HG02763 (cell line): ENCODE measurements at regions not wholly inside any gene's neighbourhood (a gene's known extent, or its start where the extent isn't known, plus 50 kb on each side); places are given as distances from the start of the nearest gene placed in this dataset.
"Not testable (repeated sequence)": the region's sequence is repeated elsewhere in the genome, so short reads cannot be mapped to it uniquely, and the experiment has no call there.

Source experiments
- ATAC-seq: cut with Tn5 transposase; IDR thresholded peaks from one replicate; pipeline ENCODE4 v1.9.1; 2021; ENCODE audit warnings: mild to moderate bottlenecking, moderate library complexity; ENCODE audit not compliant: unreplicated experiment

DNA sequence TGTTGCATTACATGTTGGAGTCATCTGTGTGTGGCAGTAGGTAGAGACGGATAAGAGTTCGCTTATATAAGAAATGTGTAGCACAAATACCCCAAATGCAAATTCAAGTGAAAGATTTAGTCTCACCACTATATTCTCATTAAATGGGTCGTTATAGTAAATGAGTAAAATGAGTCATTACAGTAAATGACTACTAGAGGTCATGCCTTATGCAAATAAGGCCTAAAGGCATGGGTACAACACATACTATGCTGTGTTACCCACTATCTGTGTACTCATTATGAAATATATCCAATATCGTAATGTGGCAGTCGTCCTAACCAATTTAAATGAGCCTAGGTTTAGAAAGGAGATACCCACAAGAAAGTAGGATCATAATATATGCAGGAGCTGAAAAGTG is 1603.1 kb downstream of the C4orf33 start:
- ATAC-seq = no peak

DNA sequence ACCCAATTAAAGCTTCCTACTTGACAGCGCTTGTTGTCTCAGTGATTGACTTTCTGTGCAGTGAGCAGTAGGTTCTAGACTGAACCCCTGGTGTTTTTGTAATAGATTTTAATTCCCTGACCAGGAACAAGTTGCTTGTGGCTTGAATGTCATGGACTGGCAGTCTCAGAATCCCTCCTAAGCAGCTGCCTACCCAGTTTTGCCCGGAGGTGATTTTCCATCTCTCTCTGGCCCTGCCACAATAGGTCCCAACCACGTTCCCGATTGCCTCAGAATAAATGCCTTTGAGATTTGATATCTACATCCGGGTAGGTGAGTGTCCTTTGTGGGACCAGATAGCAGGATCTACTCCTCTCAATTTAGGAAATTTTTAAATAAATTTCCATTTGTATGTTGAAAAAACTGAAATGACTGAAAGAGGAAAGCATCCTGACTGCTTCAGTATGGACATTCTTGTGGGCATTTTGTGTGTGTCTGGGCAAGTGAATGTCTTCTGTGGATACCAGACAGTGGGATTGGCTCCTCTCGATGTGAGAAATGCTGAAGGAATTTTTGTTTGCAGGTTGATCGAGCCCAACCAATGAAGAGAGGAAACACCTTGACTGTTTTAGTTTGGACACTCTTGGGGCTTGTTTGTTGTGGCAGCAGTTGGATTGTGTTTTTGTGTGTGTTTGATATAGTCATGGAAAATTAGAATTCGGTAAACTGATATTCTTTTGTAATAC is 1607.4 kb downstream of the C4orf33 start:
- ATAC-seq = no peak

DNA sequence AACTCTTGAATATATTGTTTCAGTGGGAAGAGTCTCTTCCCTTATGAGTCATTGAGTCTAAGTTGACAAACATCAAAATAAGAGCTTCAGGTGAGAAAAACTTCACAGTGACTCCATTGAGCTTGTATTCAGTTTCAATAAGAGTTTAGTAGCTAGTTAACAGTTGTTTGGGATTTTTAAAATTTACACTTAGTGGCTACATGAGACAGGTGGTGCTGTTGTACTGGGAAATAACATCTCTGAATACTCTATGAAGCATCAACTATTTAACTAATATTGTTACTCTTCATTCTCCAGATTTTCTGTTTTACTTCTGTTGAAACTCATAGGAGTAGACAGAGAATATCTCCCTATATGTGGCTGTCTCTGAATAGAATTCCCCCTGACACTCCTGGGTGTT is 1609.1 kb downstream of the C4orf33 start:
- ATAC-seq = no peak

DNA sequence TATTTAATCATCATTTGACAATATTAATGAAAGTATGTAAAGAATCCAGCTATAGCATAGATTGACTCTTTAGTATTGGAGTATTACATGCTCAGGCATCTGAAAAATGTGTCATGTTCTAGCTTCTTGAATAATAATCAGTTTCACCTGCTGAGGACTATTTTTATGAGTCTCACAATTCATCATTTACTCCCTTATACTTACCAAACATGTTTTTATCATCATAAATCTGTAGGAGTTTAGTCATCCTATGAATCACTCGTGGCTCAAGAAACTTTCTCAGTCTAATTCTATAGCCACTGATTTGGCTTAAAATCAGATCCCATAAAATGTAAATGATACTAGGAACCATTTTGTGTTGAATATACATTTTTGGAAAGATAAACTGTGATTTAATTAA is 1616.1 kb downstream of the C4orf33 start:
- no peak for ATAC-seq

DNA sequence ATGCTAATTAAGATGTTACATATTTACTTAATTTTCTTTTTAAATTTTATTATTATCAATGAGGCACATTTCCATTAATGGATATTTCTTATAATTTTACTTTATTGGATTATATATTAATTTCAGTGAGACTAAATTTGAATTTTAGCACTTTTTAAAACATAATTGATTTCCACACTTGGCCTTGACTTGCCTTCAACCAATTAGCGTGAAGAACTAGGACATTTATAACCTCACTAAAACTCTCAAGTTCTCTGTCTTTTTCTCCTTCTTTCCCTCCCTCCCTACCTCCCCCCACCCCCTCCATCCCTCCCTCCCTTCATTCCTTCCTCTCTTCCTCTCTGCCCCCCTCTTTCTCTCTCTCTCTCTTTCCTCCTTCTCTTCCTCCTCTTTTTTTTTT is 1618.1 kb downstream of the C4orf33 start:
- no peak for ATAC-seq

DNA sequence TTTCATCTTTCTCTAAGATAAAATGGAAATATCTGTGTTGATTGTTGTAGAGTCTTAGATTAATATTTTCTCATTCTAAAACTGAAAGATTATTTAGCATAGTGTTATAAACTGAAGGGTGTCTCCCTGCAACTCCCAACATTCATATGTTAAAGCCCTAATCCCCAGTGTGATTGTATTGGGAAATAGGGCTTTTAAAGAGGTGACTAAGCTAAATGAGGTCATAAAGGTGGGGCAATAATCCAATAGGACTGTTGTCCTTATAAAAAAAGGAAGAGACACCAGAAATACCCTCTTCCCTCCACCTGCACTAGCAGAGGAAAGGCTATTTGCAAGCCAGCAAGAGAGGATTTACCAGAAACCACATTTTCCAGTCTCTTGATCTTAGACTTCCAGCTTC is 1626.4 kb downstream of the C4orf33 start:
- ATAC-seq = no peak

DNA sequence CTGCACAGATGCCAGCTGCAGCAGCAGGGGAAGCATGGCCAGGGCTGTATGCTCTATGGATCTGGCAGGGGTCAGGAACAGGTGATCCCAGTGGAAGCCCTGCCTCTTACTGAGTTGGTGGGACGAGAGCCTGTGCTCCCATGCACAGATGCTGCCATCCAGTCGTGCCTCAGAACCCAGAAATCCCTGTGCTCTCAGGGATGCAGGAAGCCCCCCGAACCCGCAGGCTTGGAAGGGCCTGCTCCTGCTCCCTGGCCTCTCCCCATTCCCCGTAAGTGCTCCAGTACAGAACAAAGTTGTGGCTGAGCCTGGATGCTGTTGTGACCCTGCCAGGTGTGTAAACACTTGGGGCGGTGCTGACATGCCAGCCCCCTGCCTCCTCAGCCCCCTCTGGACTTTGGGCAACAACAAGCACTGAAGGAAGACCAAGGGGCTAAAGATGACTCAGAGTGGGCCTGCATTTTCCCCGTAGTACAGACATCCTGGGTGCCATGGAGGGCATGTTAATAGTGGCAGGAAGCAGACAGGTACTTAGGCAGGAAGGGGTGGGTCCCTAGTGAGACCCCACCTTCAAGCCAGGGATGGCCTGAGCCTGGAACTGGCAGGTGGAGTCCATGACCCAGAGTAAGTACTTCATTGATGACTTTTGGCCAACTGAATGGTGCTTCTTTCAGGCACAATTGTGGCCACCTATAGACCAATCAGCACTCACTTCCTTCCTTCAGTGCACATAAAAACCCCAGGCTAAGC is 1640.7 kb downstream of the C4orf33 start:
- no peak for ATAC-seq

DNA sequence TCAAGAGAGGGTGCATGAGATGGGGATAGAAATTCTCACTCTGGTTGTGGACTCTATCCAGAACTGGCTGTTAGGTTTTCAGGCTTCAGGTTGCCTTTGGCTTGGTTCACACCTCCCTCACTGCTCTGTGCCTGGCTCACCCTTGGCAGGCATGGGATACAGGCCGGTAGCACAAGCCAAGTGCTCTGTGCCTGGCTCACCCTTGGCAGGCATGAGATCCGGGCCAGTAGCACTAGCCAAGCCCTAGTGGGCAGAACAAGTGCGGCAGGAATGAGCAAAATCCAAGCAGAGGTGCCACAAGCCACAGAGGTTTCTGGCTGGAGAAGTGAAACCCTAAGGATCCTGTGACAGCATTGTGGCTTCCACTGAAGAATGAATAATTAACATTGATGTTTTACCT is 1642.3 kb downstream of the C4orf33 start:
- ATAC-seq = no peak

DNA sequence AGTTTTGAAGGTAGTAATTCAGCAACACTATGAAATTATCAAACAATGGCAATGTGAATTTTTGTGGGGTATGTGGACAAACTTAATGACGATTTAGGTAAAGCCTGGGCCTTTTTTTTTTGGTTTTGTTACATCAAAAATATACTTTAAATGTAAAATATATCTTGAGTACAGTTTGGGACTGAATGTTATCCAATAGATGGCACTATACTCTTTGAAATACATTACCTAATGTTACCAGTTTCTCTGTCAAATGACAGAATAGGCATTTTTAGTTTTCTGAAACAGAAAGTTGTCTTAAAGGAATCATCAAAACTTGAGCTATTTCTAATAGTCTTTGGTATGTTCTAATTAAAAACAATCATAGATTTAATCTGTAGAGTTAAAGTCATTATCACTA is 1651.9 kb downstream of the C4orf33 start:
- ATAC-seq = no peak

DNA sequence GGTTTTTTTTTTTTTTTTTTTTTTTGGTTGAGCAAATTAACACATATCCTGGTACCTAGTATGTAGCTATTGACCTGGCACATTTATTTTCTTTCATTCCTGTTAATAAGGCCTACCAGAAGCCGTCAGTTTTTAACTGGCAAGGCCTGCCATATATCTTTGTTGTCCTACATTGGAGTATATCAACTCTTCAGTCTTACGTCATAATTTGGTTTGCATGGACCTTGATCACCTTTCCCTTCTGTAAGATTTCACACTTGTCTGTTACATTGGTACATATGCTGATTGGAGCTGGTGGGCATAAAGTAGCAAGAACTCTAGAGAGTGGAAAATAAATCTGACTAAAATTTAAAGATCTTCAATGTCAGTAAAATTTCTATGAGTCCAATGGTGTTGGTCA is 1658.0 kb downstream of the C4orf33 start:
- no peak for ATAC-seq

DNA sequence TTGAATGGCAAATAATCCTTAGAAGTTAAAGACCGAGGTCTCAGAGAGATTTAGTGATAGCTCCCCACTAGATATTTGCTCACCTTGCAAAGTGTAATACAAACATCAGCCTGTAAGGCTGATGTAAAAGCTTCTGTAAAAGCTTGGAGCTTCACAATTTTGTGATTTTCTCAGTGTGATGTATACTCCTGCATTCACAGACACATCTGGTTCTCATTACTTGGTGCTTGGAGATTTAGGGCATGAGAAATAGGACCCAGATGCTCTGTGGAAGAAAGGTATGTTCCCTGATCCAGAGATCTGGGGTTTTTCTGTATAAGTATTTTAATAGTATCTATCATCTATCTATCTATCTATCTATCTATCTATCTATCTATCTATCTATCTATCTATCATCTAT is 1664.3 kb downstream of the C4orf33 start:
- ATAC-seq = no peak

DNA sequence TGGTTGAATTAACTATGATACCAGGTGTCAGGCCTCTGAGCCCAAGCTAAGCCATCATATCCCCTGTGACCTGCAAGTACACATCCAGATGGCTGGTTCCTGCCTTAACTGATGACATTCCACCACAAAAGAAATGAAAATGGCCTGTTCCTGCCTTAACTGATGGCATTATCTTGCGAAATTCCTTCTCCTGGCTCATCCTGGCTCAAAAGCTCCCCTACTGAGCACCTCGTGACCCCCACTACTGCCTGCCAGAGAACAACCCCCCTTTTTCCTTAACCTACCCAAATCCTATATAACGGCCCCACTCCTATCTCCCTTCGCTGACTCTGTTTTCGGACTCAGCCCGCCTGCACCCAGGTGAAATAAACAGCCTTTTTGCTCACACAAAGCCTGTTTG is 1671.4 kb downstream of the C4orf33 start:
- not testable (repeated sequence) for ATAC-seq

DNA sequence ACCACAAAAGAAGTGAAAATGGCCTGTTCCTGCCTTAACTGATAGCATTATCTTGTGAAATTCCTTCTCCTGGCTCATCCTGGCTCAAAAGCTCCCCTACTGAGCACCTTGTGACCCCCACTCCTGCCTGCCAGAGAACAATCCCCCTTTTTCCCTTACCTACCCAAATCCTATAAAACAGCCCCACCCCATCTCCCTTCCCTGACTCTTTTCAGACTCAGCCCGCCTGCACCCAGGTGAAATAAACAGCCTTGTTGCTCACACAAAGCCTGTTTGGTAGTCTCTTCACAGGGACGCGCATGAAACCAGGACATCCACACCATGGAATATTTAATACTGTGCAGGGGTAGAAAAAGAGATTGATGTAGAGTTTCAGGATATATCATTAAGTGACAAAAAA is 1677.0 kb downstream of the C4orf33 start:
- not testable (repeated sequence) for ATAC-seq

DNA sequence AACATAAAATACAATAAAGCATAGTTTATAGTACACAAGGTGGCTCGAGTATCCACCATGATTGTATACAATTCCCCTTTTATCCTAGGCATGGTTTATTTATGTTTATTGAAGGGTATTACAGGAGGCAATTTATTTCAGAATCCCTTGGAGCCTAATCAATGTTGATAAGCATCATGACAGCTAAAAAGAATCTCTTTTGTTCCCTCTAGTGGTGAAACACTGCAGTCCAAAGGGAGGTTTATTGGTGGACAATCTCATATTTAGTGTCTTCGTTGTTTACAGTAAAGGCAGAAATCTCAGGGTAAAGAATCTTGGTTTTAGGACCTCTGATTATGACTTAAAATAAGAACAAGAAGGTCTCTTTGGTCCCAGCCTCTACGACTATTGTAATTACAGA is 1712.5 kb downstream of the C4orf33 start:
- ATAC-seq = no peak

DNA sequence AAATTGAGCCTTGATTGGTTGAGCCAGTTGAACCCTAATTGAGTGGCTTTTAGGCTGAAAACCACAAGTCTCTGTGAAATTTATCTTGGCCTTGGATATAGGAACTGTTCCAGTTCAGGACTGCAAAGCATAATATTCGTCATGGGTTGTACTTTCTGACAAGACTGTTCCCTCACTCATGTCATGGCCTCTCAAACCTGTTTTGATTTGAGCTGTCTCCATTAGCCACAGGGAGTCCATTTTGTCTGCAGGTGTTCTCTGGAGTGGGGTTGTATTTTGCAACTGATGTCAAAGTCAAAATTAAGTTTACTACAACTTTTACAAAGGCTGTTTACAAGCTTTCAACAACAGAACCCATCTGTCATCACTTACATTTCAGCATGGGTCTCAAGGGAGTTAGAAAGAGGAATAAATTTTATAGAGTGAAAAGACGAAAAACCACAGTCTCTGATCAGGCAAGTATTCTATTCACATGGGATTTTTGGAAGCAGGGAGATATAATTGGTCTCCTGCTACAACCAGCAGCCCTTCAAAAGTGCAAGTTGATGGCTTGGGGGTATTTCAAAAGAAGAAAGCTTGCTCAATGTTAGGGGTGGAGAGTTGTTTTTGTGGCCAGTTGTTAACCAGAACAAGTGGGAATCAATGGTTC is 1716.3 kb downstream of the C4orf33 start:
- ATAC-seq = no peak

DNA sequence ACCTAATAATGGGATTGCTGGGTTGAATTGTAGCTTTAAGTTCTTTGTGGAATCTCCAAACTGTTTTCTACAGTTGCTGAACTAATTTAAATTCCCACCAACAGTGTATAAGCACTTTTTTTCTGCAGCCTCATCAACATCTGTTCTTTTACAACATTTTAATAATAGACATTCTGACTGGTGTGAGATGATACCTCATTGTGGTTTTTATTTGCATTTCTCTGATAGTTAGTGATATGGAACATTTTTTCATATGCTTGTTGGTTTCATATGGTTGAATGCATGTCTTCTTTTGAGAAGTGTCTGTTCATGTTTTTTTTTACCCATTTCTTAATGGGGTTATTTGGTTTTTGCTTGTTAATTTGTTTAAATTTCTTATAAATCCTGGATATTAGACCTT is 1718.9 kb downstream of the C4orf33 start:
- ATAC-seq = peak; percentile 42

DNA sequence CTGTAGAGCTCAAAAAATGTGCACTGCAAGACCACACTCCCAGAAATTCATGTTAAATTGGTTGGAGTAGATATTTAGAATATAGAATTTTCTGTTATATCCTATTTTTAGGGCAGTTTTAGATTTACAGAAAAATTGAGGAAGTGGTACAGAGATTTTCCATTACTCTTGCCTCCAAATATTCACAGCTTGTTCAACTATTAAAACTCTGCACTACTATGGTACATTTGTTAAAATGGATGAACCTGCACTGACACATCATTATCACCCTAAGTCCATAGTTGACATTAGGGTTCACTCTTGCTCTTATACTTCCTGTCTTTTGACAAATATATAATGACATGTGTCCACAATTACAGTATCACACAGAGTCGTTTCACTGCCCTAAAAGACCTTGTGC is 1724.5 kb downstream of the C4orf33 start:
- ATAC-seq = no peak

DNA sequence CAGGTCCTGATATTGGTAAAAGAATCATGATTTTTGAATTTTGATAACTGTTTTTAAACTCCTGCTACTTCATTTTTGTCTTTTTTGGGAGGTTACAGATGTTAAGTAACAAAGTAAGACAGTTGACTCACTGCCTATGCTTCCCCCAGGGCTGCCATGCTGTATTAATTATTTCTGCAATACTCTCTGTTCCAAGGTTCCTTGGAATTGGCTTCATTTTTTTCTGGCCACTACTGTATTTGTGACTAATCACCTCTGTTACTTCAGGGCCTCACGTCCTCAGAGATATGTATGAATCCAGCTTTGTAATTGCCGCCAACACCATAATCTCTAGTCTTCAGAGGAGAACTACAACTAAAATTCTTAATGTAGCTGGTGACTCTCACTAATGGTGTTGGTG is 1729.3 kb downstream of the C4orf33 start:
- ATAC-seq = no peak

DNA sequence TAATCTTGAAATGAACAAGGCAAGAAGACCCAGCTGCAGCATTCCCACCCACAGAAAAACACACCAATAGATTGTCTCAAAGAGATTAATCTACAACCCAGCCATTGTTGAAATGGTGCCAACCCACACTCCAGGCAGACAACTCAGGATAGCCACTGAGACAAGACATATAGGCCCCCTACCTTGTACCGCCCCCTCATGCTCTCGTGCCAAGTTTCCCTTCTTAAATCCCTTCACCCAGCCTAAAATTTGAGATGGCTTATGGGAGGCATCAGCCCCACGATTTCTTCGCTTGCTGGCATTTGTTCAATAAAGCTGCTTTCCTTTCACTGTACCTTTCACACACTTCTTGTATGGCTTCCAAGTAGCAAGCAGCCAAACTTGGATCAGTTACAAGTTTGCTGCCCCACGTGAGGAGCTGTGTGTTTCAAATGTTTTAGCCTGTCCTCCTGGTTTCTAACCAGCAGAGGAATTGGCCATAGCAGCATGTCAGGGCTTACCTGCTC is 1754.1 kb downstream of the C4orf33 start:
- ATAC-seq = no peak

DNA sequence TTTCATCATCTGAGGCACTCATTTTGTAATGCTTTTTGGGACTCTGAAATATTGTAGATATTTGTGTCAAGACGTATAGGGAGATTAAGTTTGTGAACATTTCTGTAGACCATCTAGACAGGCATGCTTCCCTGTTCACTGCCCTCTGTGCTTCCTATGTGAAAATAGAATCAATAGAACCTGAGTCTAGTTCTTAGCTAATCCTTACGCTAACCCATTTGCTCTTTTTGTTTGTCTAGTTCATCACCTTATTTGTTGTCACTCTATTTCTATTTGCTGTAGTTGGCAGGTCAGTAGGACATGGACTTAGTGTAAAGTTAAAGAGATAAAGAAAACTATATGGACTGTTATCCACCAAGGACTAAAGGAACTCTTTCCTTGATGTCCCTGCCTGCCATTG is 1755.2 kb downstream of the C4orf33 start:
- no peak for ATAC-seq

DNA sequence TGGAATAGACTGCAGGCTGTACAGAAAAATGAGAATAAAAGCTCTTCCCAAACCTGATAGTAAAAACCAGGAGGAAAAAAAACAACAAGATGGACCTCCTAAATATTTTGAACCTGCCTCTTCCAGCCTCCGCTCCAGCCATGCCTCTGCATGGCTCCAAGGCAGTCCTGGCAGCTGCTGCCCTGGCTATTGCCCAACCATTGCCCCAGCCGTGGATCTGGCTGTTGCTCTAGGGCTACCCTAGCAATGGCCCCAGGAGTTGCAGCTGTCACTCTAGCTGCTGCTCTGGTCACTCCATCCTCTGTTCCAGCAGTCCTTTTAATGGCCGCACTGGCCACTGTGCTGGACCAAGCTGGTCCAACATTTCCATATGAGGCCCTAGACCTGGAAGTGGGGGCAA is 1756.0 kb downstream of the C4orf33 start:
- ATAC-seq = no peak

DNA sequence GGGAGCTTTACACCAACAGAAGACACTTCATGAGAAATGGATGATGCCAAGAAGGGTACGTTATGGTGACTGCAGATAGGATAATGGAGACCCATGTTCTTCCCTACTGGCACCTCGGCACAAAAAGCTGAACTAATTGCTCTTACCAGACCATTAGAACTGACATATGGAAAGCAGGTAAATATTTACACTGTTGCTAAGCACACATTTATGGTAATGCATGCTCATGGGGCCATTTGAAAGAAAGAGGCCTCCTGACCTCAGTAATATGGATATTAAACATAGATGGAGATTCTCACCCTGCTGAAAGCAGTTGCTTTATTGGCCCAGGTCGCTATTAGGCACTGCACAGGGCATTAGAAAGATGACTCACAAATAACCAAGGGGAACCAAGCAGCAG is 1759.6 kb downstream of the C4orf33 start:
- no peak for ATAC-seq
